Esophagus muscularis mucosa (tissue), 3 donors: ENCODE measurements at regions not wholly inside any gene's neighbourhood (a gene's known extent, or its start where the extent isn't known, plus 50 kb on each side); places are given as distances from the start of the nearest gene placed in this dataset.

Experiments used
- EP300 ChIP-seq: sonication (generic); formaldehyde crosslinking; IDR thresholded peaks from one replicate; pipeline ENCODE4 v1.6.1; 2017; ENCODE audit warnings: antibody characterized with exemption
- TF ChIP-seq, protein P1 (sequence below), 3 experiments: fragments of 200-600 bp in 2 of 3; fragments of 450-650 bp in 1 of 3; sonication (generic) in 2 of 3; IDR thresholded peaks; one replicate each; pipeline ENCODE4 v1.5.1; 2017 to 2019; ENCODE audit warnings: antibody characterized with exemption in 3 of 3, mild to moderate bottlenecking in 2 of 3, moderate library complexity in 1 of 3

DNA sequence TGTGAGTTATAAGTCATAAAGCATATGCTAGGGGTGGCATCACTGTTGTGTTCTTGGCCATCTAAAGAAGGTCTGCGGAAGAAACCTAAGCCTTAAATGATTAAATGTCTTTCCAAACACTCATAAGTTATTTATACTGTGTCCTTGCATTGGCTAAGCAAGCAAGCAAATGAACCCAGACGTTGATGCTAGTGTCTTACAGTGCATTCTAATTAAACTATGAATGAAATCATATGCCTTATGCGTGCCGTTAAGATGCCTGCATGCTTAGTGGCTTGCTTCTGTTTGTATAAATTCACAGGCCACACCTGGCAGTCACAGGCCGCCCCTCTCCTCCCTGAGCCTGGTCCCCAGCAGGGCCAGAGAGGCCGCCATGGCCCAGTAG lies 49.9 kb downstream of the RIN2 start:
- TF ChIP-seq, protein P1, sequence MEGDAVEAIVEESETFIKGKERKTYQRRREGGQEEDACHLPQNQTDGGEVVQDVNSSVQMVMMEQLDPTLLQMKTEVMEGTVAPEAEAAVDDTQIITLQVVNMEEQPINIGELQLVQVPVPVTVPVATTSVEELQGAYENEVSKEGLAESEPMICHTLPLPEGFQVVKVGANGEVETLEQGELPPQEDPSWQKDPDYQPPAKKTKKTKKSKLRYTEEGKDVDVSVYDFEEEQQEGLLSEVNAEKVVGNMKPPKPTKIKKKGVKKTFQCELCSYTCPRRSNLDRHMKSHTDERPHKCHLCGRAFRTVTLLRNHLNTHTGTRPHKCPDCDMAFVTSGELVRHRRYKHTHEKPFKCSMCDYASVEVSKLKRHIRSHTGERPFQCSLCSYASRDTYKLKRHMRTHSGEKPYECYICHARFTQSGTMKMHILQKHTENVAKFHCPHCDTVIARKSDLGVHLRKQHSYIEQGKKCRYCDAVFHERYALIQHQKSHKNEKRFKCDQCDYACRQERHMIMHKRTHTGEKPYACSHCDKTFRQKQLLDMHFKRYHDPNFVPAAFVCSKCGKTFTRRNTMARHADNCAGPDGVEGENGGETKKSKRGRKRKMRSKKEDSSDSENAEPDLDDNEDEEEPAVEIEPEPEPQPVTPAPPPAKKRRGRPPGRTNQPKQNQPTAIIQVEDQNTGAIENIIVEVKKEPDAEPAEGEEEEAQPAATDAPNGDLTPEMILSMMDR (IDR thresholded peaks at IDR 0.05) = no peak
- TF ChIP-seq EP300 = no peak
